ENCODE measurements at regions not wholly inside any gene's neighbourhood (a gene's known extent, or its start where the extent isn't known, plus 50 kb on each side); places are given as distances from the start of the nearest gene placed in this dataset.
"Not testable (repeated sequence)": the region's sequence is repeated elsewhere in the genome, so short reads cannot be mapped to it uniquely, and the experiment has no call there.

- Histone ChIP-seq H3K4me1 (ENCODE audit: insufficient read depth, low read length) (peaks cover 65% of the 10 kb centered on the region), H3K36me3 (ENCODE audit: insufficient read depth, low read depth, low read length) (no peaks in the 10 kb centered on the region), H3K27me3 (ENCODE audit: insufficient read depth, low read length) (peaks cover 15% of the 10 kb centered on the region; the same call in 1 of the 2 replicates), H3K27ac (ENCODE audit: low read length) (peak overlapping the region; percentile 60), H3K4me3 (ENCODE audit: low read length) (peak overlapping the region; percentile 43; the same call in 1 of the 2 replicates), H3K9ac (ENCODE audit: low read depth, low read length) (peak overlapping the region; percentile 70), H3K9me3 (ENCODE audit: insufficient read depth, low read depth, low read length) (no peaks in the 10 kb centered on the region)
These were observed 219.9 kb downstream of the OPA1 start for GRCh38 chr3:193812791-193813500.

DNA sequence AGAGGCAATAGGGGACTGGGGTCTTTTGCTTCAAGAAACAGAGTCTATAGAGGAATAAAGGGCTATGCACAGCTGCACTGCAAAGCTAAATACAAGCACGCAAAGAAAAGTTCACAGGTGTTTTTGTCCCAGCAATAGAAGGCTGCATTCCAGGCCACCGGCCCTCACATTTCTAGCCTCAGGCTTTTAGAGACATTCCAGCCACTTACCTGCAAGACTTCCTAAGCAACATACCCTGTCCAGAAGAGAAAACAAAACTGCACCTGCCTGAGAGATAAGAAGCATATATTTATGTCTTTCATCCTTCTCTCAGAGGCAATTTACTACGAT is 220.5 kb downstream of the OPA1 start:
- Histone ChIP-seq H3K27me3 (ENCODE audit: insufficient read depth, low read length) (peaks cover 15% of the 10 kb centered on the region; the same call in 1 of the 2 replicates), H3K4me1 (ENCODE audit: insufficient read depth, low read length) (peaks cover 65% of the 10 kb centered on the region), H3K9me3 (ENCODE audit: insufficient read depth, low read depth, low read length) (no peaks in the 10 kb centered on the region), H3K9ac (ENCODE audit: low read depth, low read length) (peak overlapping the region; percentile 70), H3K36me3 (ENCODE audit: insufficient read depth, low read depth, low read length) (no peaks in the 10 kb centered on the region), H3K4me3 (ENCODE audit: low read length) (peak overlapping the region; percentile 23; the same call in 1 of the 2 replicates), H3K27ac (ENCODE audit: low read length) (peak overlapping the region; percentile 60)

DNA sequence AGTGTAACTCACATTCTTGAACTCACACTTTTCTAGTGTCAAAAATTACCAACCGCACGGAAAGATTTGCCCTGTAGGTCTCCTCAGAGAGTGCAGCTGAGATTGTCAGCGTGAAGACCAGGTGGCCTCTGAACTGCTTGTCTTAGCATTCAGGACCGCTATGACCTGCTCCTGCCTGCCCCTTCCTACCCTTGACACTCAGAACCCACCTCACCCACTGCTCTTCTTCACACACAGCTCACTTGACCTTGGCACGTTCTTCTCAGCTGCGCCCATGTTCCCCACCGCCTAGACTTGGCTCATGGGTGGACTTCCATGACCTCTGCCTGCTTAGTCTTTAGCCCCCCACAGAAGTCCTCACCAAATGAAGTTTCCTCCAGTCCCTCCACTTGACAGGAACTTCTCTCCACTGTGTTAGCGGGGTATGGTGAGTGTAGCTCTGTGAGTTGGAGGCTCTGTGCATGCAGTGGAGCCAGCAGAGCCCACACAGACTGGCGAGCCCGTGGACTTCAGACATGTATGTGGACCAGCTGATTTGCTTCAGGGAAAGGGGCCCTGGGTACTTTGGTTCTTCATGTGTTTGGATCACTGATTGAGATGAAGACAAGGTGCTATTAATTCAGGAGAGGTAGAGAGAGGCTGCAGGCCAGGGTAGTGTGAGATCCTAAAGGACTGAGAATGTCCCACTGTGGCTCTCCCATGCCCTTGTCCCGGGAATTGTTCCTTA is 221.3 kb downstream of the OPA1 start:
- peaks cover 13% of the 10 kb centered on the region; the same call in 1 of the 2 replicates for H3K27me3 ChIP-seq (ENCODE audit: insufficient read depth, low read length)
- no peaks in the 10 kb centered on the region for H3K9me3 ChIP-seq (ENCODE audit: insufficient read depth, low read depth, low read length)
- H3K4me1 ChIP-seq (ENCODE audit: insufficient read depth, low read length) = peaks cover 64% of the 10 kb centered on the region
- peak overlapping the region; percentile 57 for H3K27ac ChIP-seq (ENCODE audit: low read length)
- peak overlapping the region; percentile 70; the same call in 1 of the 2 replicates for H3K9ac ChIP-seq (ENCODE audit: low read depth, low read length)
- H3K36me3 ChIP-seq (ENCODE audit: insufficient read depth, low read depth, low read length) = no peaks in the 10 kb centered on the region
- no peak overlapping the region for H3K4me3 ChIP-seq (ENCODE audit: low read length)

DNA sequence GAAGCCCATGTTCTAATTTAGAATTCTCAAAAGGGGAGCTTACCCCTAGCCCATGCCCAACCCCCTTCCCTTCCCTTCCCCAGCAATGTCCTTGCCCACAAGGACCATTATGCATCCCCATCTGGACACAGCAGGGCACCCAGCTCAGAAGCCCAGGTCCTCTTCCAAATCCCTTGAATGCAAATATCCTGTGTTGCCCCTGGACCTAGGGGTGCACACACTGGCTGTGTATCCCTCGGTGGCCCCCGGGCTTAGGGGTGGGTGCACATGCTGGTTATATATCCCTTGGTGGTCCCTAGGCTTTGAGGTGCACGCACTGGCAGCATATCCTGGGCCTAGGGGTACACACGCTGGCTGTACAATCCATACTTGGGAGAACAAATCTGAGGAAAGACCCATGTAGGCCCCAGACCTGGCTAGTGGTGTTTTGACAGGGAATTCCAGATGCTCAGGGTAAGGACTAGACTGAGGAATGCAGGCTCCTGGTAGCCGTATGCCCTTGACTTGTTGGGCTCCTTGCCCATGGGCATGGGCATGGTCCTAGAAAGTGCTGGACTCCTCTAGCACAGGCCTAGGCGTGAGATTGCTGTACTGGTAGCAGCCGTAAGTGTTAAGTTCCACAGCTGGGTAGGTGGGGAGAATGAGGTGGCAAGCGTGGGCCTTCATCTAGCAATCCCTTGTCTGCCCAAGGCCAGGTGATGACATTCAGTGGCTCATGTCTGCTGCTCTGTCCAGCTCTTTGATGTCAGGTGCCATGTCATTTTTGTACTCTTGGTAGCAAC is 222.4 kb downstream of the OPA1 start:
- Histone ChIP-seq H3K36me3 (ENCODE audit: insufficient read depth, low read depth, low read length) (no peaks in the 10 kb centered on the region), H3K27ac (ENCODE audit: low read length) (no peak overlapping the region), H3K9ac (ENCODE audit: low read depth, low read length) (no peak overlapping the region), H3K27me3 (ENCODE audit: insufficient read depth, low read length) (peaks cover 5% of the 10 kb centered on the region; the same call in 1 of the 2 replicates), H3K4me1 (ENCODE audit: insufficient read depth, low read length) (peaks cover 68% of the 10 kb centered on the region), H3K9me3 (ENCODE audit: insufficient read depth, low read depth, low read length) (no peaks in the 10 kb centered on the region), H3K4me3 (ENCODE audit: low read length) (no peak overlapping the region)

DNA sequence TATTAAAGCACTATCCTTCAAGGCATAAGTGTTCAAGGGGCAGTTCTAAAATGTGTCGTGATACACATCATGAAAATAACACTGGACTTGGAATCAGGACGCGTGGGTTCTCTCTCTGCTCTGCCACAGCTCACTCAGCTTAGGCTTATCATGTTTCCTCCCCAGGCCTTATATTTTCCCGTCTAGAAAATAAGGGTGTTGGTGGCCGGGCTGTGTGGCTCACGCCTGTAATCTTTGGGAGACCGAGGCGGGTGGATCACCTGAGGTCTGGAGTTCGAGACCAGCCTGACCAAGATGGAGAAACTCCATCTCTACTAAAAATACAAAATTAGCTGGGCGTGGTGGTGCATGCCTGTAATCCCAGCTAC is 223.0 kb downstream of the OPA1 start:
- H3K4me3 ChIP-seq (ENCODE audit: low read length) = no peak overlapping the region
- H3K27ac ChIP-seq (ENCODE audit: low read length) = no peak overlapping the region
- H3K27me3 ChIP-seq (ENCODE audit: insufficient read depth, low read length) = no peaks in the 10 kb centered on the region; the same call in 1 of the 2 replicates
- H3K9ac ChIP-seq (ENCODE audit: low read depth, low read length) = no peak overlapping the region
- no peaks in the 10 kb centered on the region for H3K36me3 ChIP-seq (ENCODE audit: insufficient read depth, low read depth, low read length)
- H3K4me1 ChIP-seq (ENCODE audit: insufficient read depth, low read length) = peaks cover 65% of the 10 kb centered on the region
- H3K9me3 ChIP-seq (ENCODE audit: insufficient read depth, low read depth, low read length) = no peaks in the 10 kb centered on the region

DNA sequence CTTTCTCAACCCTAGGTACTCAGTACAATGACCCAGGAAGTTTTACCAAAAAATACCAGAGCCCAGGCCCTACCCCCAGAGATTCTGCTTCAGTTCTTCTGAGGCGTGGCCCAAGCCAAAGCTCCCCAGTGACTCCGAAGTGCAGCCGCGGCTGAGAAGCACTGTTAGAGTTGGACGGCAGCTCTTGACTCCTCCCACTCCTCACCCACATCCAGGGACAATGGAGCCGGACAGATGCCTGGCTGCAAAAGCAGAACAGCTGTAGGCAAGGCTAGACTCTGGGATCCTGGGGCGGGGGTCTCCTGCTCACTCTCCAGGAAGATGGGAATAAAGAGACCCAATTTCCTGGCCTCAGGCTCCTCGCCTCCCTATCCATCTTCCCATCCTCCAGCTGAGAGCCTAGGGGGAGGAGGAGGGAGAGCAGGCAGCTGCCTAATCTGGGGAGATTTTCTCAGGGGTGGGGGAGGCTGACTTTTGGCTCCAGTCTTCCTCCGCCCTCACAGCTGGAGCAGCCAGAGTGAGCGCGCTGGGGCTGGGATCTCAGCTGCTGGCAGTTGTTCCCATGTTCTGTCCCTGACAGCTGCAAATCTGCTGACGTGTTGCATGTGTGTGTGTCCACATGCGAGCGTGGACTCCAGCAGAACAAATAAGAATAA is 223.8 kb downstream of the OPA1 start:
- H3K36me3 ChIP-seq (ENCODE audit: insufficient read depth, low read depth, low read length) = no peaks in the 10 kb centered on the region
- H3K9ac ChIP-seq (ENCODE audit: low read depth, low read length) = no peak overlapping the region; the same call in 1 of the 2 replicates
- no peak overlapping the region for H3K27ac ChIP-seq (ENCODE audit: low read length)
- H3K4me3 ChIP-seq (ENCODE audit: low read length) = no peak overlapping the region; the same call in 1 of the 2 replicates
- H3K27me3 ChIP-seq (ENCODE audit: insufficient read depth, low read length) = no peaks in the 10 kb centered on the region
- no peaks in the 10 kb centered on the region for H3K9me3 ChIP-seq (ENCODE audit: insufficient read depth, low read depth, low read length)
- peaks cover 63% of the 10 kb centered on the region for H3K4me1 ChIP-seq (ENCODE audit: insufficient read depth, low read length)

DNA sequence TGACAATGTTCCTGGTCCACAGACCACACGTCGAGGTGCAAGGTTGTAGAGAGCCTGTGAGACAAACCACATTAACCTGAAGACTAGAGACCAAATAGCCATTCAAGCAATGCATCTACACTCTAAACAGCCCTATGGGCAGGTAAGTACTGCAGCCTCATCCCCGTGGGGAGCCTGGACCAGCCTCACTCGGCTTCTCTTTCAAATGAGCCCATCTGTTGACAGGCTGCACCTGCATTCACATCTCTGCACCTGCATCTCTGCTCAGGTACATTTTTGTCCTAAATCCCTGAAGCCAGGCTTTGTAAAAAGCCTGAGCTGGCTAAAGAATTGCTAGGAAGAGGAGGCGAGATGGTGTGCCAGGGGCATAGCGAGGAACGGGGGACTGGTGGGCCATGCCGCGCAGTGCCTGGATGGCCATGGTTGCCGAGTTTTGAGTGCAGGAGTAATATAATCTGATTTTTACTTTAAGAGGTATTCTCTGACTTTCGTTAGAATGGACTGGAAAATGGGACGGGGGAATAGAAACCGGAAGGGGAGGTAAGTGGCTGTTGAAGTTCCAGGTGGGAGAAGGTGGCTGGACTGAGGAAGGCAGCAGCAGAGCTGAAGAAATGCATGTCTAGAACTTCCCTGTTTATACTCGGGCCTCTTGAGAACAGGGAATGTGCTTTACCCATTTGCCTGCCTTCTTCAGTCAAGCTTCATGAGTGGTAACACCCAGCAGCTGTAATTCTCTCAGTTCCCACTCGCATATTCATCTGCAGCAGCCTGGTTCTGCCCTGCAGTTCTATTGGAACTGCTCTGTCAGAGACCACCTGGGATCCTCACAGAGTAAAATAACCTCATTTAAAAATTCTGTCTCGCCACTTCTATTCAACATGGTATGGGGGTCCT is 226.4 kb downstream of the OPA1 start:
- Histone ChIP-seq H3K4me1 (ENCODE audit: insufficient read depth, low read length) (peaks cover 42% of the 10 kb centered on the region; the same call in 1 of the 2 replicates), H3K9ac (ENCODE audit: low read depth, low read length) (no peak overlapping the region), H3K36me3 (ENCODE audit: insufficient read depth, low read depth, low read length) (no peaks in the 10 kb centered on the region), H3K27ac (ENCODE audit: low read length) (no peak overlapping the region), H3K4me3 (ENCODE audit: low read length) (no peak overlapping the region), H3K9me3 (ENCODE audit: insufficient read depth, low read depth, low read length) (no peaks in the 10 kb centered on the region), H3K27me3 (ENCODE audit: insufficient read depth, low read length) (no peaks in the 10 kb centered on the region)

DNA sequence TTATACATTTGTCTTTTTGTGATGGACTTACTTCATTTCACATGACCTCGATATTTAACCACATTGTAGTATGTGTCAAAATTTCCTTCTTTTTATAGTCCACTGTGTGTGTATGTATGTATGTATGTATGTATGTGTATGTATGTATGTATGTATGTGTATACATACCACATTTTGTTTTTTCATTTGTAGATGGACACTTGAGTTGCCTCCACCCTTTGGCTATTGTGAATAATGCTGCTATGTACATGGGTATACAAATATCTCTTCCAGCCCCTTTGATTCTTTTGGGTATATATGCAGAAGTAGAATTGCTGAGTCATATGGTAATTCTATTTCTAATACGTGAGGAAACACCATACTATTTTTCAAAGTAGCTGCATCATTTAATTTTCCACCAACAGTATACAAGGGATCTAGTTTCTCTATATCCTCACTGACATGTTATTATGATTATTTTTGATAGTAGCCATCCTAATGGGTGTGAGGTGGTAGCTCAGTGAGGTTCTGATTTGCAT is 228.2 kb downstream of the OPA1 start:
- Histone ChIP-seq H3K27ac (ENCODE audit: low read length) (no peak overlapping the region), H3K4me1 (ENCODE audit: insufficient read depth, low read length) (peaks cover 29% of the 10 kb centered on the region; the same call in 1 of the 2 replicates), H3K9me3 (ENCODE audit: insufficient read depth, low read depth, low read length) (no peaks in the 10 kb centered on the region), H3K27me3 (ENCODE audit: insufficient read depth, low read length) (peaks cover 7% of the 10 kb centered on the region; the same call in 1 of the 2 replicates), H3K36me3 (ENCODE audit: insufficient read depth, low read depth, low read length) (no peaks in the 10 kb centered on the region), H3K4me3 (ENCODE audit: low read length) (no peak overlapping the region), H3K9ac (ENCODE audit: low read depth, low read length) (no peak overlapping the region)

GRCh38 chr3:193822492-193823212 is 229.6 kb downstream of the OPA1 start:
- Histone ChIP-seq H3K9me3 (ENCODE audit: insufficient read depth, low read depth, low read length) (no peaks in the 10 kb centered on the region), H3K4me3 (ENCODE audit: low read length) (no peak overlapping the region), H3K9ac (ENCODE audit: low read depth, low read length) (no peak overlapping the region), H3K4me1 (ENCODE audit: insufficient read depth, low read length) (peaks cover 35% of the 10 kb centered on the region; the same call in 1 of the 2 replicates), H3K27ac (ENCODE audit: low read length) (no peak overlapping the region), H3K36me3 (ENCODE audit: insufficient read depth, low read depth, low read length) (no peaks in the 10 kb centered on the region), H3K27me3 (ENCODE audit: insufficient read depth, low read length) (peaks cover 7% of the 10 kb centered on the region; the same call in 1 of the 2 replicates)

GRCh38 chr3:193823213-193823605 is 230.2 kb downstream of the OPA1 start:
- not testable (repeated sequence) for H3K9ac ChIP-seq (ENCODE audit: low read depth, low read length); H3K9me3 ChIP-seq (ENCODE audit: insufficient read depth, low read depth, low read length); H3K4me3 ChIP-seq (ENCODE audit: low read length); H3K36me3 ChIP-seq (ENCODE audit: insufficient read depth, low read depth, low read length); H3K27me3 ChIP-seq (ENCODE audit: insufficient read depth, low read length); H3K27ac ChIP-seq (ENCODE audit: low read length)
- H3K4me1 ChIP-seq (ENCODE audit: insufficient read depth, low read length) = peaks cover 33% of the 10 kb centered on the region; the same call in 1 of the 2 replicates
